ENCODE measurements at regions not wholly inside any gene's neighbourhood (a gene's known extent, or its start where the extent isn't known, plus 50 kb on each side); places are given as distances from the start of the nearest gene placed in this dataset.

DNA sequence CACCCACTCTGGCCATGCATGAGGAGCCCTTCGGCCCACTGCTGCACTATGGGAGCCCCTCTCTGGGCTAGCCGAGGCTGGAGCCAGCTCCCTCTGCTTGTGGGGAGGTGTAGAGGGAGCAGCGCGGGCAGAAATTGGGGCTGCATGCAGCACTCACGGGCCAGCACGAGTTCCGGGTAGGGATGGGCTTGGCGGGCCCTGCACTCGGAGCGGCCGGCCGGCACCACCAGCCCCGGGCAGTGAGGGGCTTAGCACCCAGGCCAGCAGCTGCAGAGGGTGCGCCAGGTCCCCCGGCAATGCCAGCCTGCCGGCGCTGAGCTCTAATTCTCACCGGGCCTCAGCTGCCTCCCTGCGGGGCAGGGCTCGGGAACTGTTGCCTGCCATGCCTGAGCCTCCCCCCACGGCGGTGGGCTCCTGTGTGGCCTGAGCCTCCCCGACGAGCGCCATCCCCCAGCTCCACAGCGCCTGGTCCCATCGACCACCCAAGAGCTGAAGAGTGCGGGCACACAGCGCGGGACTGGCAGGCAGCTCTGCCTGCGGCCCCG, 209.0 kb downstream of the LTN1 start:
- DNase-seq = no peak

DNA sequence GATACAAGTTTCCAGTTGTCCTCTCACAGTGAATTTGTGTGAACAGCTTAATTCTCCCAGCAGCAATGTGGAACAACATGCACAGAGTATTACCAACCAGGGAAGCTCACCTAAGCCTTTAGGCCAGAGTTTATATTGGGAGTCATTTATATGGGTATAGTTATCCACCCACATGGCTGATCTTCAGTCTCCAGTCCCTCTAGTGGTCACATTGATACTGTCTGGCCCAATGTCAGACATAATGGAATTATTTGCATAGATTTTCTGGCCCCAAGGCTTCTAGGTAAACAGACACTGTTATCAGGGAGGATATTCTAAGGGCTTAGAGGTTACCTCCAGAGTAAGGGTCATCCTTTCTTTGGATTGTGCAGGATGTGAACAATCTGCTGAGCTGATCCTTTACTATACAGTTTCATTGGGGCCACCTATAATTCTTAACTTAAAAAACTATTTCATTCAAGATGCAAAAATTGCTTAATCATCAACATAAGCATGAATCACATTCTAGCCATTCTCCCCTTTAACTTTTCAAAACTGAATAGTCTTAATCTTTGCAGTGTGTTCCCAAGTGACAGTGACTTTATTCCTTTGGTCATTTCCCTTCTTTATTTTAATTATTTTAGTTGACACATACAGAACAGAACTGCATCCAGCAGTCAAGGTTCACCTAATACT, 210.9 kb downstream of the LTN1 start:
- DNase-seq = no peak

DNA sequence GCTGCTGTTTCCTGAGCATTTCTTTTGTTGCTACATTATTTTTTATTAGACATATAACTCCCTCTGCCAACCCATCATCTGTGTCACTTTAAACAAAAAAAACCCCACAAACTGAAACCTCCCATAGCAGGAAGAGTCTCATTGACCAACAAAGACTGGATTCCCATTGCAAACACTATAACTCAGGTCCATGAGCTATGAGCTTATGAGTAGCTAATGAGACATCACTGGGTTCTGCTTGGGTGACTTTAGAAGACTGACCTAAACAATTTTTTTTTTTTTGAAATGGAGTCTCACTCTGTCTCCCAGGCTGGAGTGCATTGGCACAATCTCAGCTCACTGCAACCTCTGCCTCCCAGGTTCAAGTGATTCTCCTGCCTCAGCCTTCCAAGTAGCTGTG, 212.8 kb downstream of the LTN1 start:
- DNase-seq = no peak

DNA sequence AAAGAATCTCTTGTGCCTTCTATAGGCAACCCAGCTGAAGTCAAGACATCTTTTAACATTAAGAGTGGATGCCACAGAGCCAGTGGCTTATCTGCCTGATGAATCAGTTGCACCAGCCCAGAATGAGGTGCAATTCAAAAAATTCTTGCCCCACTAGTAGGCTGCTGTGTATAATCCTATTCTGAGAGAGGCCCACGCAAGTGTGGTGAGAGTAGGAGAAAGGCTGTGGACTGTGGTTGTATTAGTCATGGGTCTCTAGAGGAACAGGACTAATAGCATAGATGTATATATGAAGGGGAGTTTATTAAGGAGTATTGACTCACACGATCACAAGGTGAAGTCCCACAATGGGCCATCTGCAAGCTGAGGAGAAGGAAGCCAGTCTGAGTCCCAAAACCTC, 216.4 kb downstream of the LTN1 start:
- DNase-seq = no peak

DNA sequence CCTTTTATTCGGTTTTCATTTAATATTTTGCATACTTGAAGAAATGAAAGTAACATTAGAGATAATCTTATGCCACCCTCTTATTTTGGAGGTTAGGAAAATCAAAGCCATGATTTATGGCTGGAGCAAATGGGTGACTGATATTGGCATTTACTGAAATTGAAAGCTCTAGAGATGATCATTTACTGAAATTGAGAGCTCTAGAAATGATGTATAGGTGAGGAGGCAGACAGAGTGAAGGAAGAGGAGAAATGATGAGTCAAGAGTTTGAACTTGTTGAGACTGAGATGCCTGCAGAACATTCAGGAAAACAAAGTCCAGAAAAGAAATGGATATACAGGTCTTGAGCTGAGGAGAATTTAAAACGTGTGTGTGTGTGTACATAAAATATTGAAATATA, 217.6 kb downstream of the LTN1 start:
- DNase-seq = no peak

DNA sequence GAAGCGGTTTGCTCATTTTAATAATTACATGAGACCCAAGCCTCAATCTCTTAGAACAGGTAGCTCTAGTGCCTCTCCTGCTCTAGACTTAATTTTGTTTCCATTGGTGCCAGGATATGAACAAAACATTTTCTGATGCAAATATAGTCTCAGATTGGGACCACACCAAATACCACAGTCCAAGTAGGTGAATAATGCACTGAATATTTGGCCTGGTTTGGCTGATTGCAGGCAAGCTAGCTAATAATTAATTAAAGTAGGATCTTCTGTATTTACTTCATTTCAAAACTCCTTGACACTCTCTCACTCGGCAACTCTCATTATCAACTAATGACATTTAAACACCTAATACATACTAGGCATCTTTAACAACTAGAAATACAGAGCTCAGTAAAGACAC, 219.6 kb downstream of the LTN1 start:
- DNase-seq = no peak

DNA sequence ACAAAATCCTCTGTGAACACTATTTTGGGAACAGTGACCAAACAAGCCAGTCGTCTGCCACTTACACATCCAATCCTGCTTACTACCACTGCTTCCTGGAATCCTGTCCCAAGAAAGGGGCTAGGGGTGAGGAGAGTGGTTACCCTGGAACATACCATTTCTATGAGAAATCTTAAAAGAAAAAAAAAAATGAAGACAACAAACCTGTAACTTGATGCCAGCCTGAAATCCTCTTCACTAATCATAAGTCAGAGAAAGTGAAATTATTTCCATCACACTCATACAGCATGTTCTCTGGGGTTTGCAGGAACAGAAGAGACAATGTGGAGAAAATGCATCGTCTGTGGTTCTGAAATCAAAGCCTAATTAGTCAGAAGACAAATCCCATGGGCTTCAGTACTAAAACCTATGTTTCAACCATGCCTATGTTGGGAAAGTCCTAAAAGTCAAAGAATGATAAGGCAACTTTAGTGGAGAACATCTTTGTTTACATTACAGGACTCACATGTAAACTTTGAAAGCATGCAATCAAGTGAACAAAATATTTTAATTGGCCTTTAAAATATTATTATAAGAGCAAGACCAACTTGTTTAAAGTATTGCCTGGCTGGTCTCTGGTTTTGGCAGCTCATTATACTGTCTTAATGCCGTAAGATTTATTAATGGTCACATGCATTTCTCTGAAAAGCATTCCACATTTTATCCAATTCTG, 220.7 kb downstream of the LTN1 start:
- no peak for DNase-seq

DNA sequence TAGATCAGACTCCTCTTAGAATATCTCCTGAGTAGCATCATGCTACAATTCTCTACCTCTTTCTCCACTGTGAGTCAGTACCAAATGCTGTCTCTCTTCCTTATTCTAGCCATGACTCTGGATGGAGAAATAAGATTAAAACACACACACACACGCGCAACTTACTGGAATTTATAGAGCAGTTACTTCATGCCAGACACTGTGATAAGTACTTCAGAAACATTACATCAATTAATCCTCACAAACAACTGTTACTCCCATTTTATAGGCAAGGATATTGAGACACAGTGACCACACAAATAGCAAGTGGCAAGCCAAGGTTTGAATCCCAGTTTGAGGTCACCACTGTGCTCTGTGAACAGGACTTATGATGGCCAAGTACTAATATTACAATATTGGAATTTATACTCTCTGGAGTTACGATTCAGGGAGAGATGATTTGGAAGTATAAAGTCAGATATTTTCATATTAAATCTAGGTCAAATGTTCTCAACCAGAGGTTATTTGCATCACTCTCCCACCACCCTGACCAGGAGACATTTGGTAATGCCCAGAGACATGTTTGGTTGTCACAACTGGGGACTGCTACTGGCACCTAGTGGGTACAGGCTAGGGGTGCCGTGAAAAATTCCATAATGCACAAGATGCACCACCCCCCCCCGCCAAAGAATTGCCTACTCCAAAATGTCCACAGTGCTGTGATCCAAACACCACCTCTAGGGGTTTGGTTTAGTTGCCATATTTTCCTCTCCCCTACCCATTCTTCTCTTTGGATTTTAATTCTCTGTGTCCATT, 221.6 kb downstream of the LTN1 start:
- DNase-seq = no peak

DNA sequence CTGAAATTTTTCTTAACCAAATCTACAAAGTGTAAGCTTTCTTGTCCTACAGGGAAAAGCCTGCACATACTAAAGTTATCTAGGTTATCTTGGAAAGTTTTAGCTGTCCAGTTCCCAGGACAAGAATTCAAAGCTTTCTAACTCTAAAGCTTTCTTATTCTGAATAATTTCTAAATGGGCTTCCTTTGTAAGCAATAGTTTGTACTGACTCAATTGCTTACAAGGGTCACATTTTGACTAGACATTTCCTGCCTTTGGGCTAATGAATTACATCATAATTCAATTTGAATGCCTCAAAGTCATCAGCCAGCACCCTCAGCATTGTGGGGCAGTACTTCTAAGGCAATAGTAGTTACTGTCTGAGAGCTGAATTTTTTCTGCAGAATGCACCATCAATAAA, 223.0 kb downstream of the LTN1 start:
- DNase-seq = no peak

DNA sequence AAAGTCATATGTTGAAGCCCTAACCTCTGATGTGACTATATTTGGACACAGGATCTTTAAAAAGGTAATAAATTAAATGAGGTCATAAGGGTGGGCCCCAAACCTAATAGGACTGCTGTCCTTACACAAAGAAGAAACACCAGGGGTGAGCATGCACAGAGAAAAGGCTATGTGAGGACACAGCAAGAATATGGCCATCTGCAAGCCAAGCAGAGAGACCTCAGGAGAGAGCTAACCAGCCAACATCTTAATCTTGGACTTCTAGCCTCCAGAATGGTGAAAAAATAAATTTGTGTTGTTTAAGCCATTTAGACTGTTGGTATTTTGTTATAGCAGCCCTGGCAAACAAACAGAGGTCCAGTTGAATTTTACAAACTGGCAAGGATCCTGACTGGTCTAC, 223.9 kb downstream of the LTN1 start:
- no peak for DNase-seq

DNA sequence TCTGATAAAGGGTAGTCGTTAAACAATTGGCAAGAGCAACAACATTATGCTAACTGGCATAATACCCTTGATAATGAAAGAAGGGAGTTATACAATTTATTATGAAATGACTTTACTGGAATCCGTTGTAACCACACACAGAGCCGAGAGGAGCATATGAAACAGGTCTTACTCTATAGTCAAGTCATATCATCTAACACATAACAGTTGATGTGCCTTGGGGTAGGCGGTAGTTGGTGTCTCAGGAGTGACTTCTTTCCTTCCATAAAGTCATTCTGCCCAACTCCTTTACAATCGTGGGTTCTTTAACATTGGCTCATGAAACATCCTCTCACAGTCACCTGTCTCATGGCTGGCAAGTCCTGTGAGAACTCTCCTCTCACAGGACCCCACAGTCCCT, 225.2 kb downstream of the LTN1 start:
- DNase-seq = no peak

DNA sequence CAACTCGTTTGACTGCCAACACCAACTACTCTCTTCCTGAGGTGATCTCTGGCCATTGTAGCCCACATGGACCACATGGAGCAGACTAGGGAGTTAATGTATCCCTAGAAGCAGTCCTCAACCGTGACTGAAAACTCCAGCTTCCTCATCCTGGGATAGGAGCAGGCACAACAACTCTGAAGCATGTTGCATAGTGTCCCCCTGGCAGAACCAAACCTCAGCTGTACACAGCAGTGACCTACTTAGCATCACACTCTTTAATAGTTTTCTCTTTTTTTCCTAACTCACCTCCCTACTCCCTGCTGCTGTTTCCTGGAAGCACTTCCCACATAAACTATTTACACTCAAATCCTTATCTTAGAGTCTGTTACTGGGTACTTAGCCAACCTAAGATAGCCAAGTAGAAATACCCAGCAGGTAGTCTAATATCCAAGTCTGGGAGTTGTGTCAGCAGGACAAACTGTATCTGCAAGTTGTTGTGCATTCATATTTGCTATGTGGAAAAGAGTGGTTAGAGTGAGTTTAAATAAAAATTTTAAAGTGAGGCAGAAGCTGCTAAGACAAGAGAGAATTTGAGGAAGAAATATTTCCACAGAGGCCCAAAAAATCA, 228.8 kb downstream of the LTN1 start:
- no peak for DNase-seq

DNA sequence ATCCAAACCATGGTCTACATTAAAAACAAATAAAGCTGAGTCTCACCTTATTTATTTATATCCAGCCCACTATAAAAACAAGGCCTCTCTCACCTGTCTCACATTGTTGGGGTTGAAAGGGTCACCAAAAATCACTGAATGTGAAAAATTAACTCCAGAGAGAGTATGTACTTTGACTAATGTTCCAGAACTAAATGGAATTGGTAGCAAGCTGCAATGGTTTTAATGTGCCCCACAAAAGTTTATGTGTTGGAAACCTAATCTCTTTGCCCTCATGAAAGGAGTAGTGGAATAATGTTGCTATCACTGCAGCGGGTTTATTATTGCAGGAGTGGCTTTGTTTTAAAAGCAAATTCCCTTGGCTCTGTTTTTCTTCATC, 230.3 kb downstream of the LTN1 start:
- DNase-seq = no peak

DNA sequence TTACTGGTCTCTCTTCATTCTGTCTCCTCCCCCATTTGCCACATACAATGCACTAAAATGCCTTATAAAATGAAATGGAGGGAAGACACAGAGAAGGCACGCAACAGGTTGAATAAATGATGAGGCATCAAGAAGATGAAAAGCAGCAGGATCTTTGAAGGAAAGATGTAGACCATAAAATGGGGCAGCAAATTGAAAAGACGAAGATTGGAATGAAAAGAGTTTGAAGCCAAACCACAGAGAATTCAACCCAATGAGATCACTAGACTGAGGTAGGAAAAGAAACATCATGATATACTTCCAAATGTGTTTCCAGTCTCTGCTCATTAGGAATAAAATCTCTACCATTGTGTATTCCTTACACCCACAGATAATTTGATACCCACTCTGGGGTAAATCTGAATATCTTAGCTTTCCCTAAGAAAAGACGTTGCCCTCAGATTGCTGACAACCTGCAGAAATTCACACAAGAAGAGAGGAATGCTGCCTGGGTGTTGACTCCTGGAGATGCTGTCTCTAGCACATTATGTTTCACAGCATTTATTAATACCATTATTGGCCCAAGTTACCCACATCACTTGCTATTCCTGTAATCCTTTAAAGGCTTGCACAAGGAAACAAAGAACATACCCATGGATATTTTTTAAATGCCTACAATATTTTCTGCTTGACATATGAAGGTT, 230.9 kb downstream of the LTN1 start:
- DNase-seq = no peak

DNA sequence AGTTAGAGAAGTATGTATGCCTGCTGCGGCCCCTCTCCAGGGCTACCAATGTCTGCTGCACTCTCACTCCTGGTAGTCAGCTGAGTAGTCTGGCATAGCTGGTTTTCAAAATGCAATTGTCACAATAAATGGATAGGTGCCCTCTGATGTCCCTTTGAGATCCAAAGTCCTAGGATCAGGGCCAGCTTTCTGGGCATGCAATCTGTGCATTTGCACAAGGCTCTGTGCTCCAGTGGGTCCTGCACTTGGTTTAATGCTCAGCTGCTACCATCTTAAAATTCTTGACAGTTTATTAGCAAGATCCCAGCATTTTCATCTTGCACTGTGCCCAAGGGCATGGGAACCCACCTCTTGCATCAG, 233.8 kb downstream of the LTN1 start:
- no peak for DNase-seq

DNA sequence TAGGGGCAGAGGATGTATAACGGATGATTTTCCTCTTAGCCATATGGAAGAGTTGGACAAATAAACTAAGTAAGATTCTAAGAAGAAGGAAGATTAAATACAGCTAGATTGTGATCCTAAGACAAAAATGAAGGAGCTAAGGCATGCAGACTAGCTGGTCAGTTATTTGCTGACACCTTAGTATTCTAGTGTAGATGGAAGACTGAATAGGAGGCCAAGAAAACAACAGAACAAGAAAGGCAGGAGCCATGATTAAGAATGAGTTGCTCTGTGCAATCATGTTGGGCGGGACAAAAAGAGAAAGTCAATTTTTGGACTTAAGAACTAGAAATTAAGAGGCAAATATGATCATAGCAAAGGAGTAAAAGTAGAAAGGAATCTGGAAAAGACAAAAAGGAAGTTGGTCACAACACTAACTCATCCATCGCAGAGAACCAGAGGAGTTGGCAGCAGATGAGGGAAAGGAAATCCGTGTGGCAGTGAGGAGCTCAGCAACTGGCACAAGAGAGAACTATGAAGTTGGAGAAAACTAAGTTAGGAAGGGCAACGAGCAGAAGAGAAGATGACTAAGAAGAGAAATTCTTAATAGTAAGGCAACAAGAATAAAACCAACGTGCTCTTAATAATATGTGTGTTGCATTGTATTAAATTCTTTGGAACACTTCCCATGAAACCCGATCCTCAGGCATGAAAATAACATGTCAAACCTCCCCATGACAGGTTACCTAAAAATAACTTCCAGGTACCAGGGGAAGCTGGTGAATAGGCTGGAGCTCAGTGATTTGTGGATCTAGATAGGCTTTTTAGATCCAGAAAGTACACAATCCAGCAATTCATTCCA, 234.4 kb downstream of the LTN1 start:
- no peak for DNase-seq

DNA sequence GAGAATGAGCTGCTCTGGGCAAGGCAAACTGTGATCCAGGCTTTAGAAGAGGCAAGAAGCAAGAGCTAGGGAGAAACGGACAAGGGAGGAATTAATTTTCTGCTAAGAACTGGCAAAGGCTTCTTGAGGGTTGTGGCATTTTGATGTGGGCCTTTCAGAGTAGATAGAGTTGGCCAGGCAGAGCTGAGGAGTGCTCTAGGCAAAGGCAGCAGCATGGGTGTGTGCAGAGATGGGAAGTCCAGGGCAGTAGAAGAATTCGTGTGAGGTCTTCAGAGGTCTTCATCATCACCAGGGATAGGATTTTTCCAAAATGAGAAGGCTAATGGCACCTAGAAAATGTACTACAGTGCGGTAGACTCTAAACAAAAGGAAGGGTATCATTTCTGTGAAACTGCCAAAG, 237.8 kb downstream of the LTN1 start:
- DNase-seq = no peak

DNA sequence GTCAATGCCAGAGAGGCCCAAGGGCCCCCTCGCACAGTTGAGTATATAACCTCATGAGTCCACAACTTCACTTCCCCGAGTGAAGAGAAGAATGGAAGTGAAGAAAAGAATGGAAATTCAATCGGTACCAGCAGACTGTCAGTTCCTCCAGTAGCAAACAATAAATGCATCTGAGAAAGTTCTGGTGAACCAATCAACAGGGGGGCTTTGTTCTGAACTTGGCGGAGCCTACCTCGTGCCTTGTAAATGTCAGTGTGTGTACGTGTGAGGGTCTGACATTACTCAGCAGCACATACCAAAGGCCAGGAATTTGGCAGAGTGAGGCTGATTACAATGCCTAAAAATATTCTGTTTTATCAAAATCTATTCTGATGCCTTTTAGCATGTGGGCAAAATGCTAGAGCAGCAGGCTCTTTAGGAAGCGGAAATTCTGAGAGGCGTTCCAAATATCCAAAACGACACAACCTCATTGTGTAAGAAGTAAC, 238.5 kb downstream of the LTN1 start:
- no peak for DNase-seq

DNA sequence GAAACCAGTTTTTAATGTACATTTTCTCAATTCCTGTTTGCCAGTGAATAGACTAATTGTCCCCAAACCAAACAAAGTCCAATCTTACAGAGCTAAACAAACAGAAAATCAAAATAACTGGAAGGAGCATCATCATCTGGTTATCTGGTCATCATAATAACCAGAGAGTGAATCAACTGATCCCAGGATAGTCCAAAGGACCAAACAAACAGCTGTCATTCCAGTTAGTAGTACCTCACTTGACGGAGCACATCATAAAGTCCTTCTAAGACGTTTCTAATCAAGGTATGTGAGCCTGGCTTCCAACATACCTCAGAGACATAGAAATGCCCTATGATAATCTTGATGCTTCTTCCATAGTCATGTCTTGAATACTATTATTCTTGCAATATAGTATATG, 240.5 kb downstream of the LTN1 start:
- no peak for DNase-seq

DNA sequence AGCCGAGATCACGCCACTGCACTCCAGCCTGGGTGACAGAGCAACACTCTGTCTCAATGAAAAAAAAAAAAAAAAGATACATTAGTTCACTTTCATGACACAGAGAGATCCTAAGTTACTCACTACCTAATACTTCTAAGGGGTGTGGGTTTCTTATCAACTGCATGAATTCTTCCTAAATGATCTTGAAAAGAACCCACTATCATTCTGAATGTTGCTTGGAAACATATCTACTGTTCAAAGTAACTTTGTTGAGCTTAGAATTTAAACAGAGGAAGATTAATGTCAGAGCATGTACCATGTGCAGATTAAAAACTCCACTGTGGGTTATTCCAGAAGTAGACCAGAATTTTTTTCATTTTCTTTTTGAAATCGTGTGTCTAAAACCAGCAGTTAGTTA, 241.5 kb downstream of the LTN1 start:
- DNase-seq = no peak

DNA sequence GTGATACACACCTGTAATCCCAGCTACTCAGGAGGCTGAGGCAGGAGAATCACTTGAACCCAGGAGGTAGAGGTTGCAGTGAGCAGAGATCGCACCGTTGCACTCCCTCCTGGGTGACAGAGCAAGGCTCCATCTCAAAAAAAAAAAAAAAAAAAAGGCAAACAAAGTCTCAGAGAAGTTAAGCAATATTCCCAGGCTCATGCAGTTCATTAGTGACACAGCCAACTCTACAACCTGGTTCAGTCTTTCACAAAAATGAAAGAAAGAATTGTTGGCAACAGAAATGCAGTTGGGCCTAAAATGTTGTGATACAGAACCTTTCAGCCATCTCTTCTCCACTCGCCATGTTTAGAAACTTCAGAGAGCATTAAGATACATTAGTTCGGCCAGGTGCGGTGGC, 242.1 kb downstream of the LTN1 start:
- no peak for DNase-seq

DNA sequence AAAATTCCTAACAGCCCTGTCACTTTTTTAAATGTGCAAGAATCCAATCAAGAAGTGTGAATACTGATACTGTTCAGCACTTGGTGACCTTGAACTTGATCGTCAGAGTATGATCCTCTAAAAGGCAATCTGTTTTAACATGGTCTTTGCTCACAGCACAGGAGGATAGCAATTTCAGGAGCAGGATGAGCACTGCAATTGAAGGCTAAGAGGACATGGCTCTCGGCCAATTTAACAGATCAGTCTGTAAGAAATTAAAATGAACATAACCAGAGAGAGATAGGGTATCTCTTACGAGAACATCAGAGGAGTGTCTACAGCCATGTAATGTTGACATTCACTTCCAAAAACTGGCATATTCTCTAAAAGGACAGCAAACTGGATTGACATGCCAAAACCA, 243.1 kb downstream of the LTN1 start:
- no peak for DNase-seq
